ENCODE measurements at regions not wholly inside any gene's neighbourhood (a gene's known extent, or its start where the extent isn't known, plus 50 kb on each side); places are given as distances from the start of the nearest gene placed in this dataset.

DNA sequence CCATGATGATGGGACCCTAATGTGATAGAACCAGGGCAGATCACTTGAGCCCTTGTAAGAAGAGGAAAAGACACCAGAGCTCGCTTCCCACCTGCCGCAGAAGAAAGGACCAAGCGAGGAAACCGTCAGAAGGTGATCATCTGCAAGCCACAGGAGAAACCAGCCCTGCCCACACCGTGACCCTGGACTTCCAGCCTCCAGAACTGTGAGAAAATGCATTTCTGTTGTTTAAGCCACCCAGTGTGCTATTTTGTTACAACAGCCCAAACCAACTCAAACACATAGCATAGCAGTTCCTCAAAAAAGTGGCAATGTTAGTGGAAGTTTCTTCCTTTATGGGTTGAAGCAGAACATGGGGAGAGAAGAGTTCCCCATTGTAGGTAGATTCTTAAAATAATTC is 107.9 kb upstream of the BCL2L14 start:
- RAD21 ChIA-PET (ENCODE audit: unreplicated experiment) = interaction anchor here (0.5 kb wide), 1 partner anchor 153 kb away, joined by 3 read pairs; no protein-coding TSS in a partner anchor
- Histone ChIP-seq H3K79me2 (ENCODE audit: control insufficient read depth, insufficient read depth, low read length) (no peaks in the 10 kb centered on the region), H3K4me1 (ENCODE audit: control insufficient read depth, insufficient read depth, low read length) (peaks cover 12% of the 10 kb centered on the region), H3K4me3 (no peak overlapping the region), H3K9ac (ENCODE audit: control insufficient read depth, insufficient read depth, low read length) (no peak overlapping the region), H3K4me2 (ENCODE audit: control insufficient read depth, insufficient read depth) (no peak overlapping the region), H2AFZ (ENCODE audit: control insufficient read depth, low read depth, low read length) (no peak overlapping the region), H3K9me3 (replicated peaks; ENCODE audit: control insufficient read depth, insufficient read depth, low read length) (no peaks in the 10 kb centered on the region), H3K36me3 (ENCODE audit: control insufficient read depth in 2 of 2, insufficient read depth in 2 of 2, low read length in 1 of 2) (no peaks in the 10 kb centered on the region), H3K27ac (ENCODE audit: control insufficient read depth, insufficient read depth) (no peak overlapping the region), H4K20me1 (ENCODE audit: control insufficient read depth, insufficient read depth) (no peaks in the 10 kb centered on the region), H3K27me3 (replicated peaks in 1 of 2; ENCODE audit: control insufficient read depth in 2 of 2, insufficient read depth in 2 of 2, low read length in 1 of 2) (no peaks in the 10 kb centered on the region)
- ATAC-seq (no peak), DNase-seq (ENCODE audit: low read depth, low spot score) (no peak), FAIRE-seq (peak; percentile 73)
- 77% methylated on average over 5 of the region's 5 CpGs for WGBS (ENCODE audit: insufficient coverage, insufficient replicate concordance, low lambda C conversion rate, missing lambda C conversion rate)
- CTCF ChIA-PET = interaction anchor here (0.6 kb wide), 1 partner anchor 345 kb away, joined by 3 read pairs; no protein-coding TSS in a partner anchor
- POLR2A ChIA-PET = no interaction called here
- SMC1A ChIA-PET (ENCODE audit: uncharacterized antibody, unreplicated experiment) = interaction anchor here (1.6 to 1.8 kb wide), 2 partner anchors 13 to 16 kb away, joined by 5 to 7 read pairs; no protein-coding TSS in a partner anchor
- intact Hi-C loops (cut with micrococcal nuclease; ENCODE audit: unreplicated experiment) (no loop called here), in situ Hi-C loops (cut with MboI) (no loop called here)
- BruUV-seq (replicated peaks) = no TSS peak
- no peak for TF ChIP-seq ZZZ3 (IDR thresholded peaks at IDR 0.05; ENCODE audit: control insufficient read depth, insufficient read length, low read depth)
- TF ChIP-seq EP300 (IDR thresholded peaks at IDR 0.05; ENCODE audit: borderline replicate concordance in 1 of 2, control insufficient read depth in 1 of 2, low read depth in 2 of 2, low read length in 2 of 2) = no peak
- TF ChIP-seq SPI1 (IDR thresholded peaks at IDR 0.05; ENCODE audit: borderline replicate concordance, insufficient read depth, low read depth, low read length) = peak; percentile 32; the same call in 1 of the 2 replicates
- TF ChIP-seq, protein P1, sequence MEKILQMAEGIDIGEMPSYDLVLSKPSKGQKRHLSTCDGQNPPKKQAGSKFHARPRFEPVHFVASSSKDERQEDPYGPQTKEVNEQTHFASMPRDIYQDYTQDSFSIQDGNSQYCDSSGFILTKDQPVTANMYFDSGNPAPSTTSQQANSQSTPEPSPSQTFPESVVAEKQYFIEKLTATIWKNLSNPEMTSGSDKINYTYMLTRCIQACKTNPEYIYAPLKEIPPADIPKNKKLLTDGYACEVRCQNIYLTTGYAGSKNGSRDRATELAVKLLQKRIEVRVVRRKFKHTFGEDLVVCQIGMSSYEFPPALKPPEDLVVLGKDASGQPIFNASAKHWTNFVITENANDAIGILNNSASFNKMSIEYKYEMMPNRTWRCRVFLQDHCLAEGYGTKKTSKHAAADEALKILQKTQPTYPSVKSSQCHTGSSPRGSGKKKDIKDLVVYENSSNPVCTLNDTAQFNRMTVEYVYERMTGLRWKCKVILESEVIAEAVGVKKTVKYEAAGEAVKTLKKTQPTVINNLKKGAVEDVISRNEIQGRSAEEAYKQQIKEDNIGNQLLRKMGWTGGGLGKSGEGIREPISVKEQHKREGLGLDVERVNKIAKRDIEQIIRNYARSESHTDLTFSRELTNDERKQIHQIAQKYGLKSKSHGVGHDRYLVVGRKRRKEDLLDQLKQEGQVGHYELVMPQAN (conservative IDR thresholded peaks at IDR 0.05) = no peak

Measured in GM12878 (cell line).